GM23248 (cell line): ENCODE measurements at regions not wholly inside any gene's neighbourhood (a gene's known extent, or its start where the extent isn't known, plus 50 kb on each side); places are given as distances from the start of the nearest gene placed in this dataset.

ENCODE experiments used
- EZH2 ChIP-seq: fragments of 200-600 bp; sonication (generic); IDR thresholded peaks from 2 replicates; pipeline ENCODE4 v1.6.1; 2018; ENCODE audit warnings: antibody characterized with exemption, mild to moderate bottlenecking; ENCODE audit not compliant: insufficient read depth, poor library complexity, severe bottlenecking
- EZH2phosphoT487 ChIP-seq: fragments of 200-600 bp; sonication (generic); IDR thresholded peaks from 2 replicates; pipeline ENCODE4 v1.6.1; 2018; ENCODE audit warnings: antibody characterized with exemption, moderate library complexity, mild to moderate bottlenecking, low read depth; ENCODE audit not compliant: insufficient read depth

DNA sequence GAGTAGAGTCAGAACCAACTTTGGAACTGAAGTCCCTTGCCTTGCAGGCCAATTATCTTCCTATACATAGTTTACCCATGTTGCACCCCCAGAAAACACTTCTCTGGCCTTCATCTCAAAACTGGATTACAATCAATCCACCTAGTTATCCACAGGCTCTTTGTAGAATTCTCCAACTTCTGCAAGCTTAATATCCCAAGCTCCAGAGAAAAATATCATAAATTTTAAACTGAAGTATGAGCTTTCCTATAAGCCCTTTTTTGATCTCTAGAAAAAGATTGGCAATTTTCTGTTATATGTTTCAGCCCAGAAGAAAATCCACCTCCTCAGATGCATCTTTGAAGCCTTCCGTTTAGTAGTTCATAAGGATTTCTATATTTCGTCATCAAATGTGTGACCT, 553.4 kb downstream of the SNAPC1 start:
- TF ChIP-seq EZH2 (no peak), EZH2phosphoT487 (no peak)
